ENCODE measurements at regions not wholly inside any gene's neighbourhood (a gene's known extent, or its start where the extent isn't known, plus 50 kb on each side); places are given as distances from the start of the nearest gene placed in this dataset.

GRCh38 chr14:76943072-76943471 is 85.4 kb downstream of the IRF2BPL start:
- no peak for DNase-seq (ENCODE audit: low spot score in 2 of 2)
- Mint-ChIP-seq H3K36me3 (ENCODE audit: insufficient read depth) (peaks cover 3% of the 10 kb centered on the region), H3K27me3 (no peaks in the 10 kb centered on the region), H3K4me1 (peaks cover 15% of the 10 kb centered on the region), H3K4me3 (no peak overlapping the region), H3K27ac (ENCODE audit: low read depth) (no peak overlapping the region), H3K9me3 (no peaks in the 10 kb centered on the region)
- no peak for ATAC-seq (replicated peaks; ENCODE audit: extremely low read depth, poor library complexity, severe bottlenecking)

GRCh38 chr14:76941946-76942805 is 86.3 kb downstream of the IRF2BPL start:
- no peak for DNase-seq (ENCODE audit: low spot score in 2 of 2)
- H3K4me1 Mint-ChIP-seq: peaks cover 7% of the 10 kb centered on the region

GRCh38 chr14:76941544-76941943 is 87.0 kb downstream of the IRF2BPL start:
- ATAC-seq (replicated peaks; ENCODE audit: extremely low read depth, poor library complexity, severe bottlenecking) (no peak), DNase-seq (ENCODE audit: low spot score in 2 of 2) (no peak)
- H3K27me3 Mint-ChIP-seq: no peaks in the 10 kb centered on the region
- no peak overlapping the region for H3K4me3 Mint-ChIP-seq
- peaks cover 1% of the 10 kb centered on the region for H3K4me1 Mint-ChIP-seq
- no peaks in the 10 kb centered on the region for H3K9me3 Mint-ChIP-seq
- no peaks in the 10 kb centered on the region for H3K36me3 Mint-ChIP-seq (ENCODE audit: insufficient read depth)
- H3K27ac Mint-ChIP-seq (ENCODE audit: low read depth): no peak overlapping the region

More at GRCh38 chr14:76941946-76942805, 86.3 kb downstream of the IRF2BPL start:
- no peak for ATAC-seq (replicated peaks; ENCODE audit: extremely low read depth, poor library complexity, severe bottlenecking)
- no peaks in the 10 kb centered on the region for H3K27me3 Mint-ChIP-seq
- no peak overlapping the region for H3K4me3 Mint-ChIP-seq
- H3K27ac Mint-ChIP-seq (ENCODE audit: low read depth): no peak overlapping the region
- H3K9me3 Mint-ChIP-seq: no peaks in the 10 kb centered on the region
- peaks cover 3% of the 10 kb centered on the region for H3K36me3 Mint-ChIP-seq (ENCODE audit: insufficient read depth)

GRCh38 chr14:76940021-76940760 is 88.3 kb downstream of the IRF2BPL start:
- no peak overlapping the region for H3K27ac Mint-ChIP-seq (ENCODE audit: low read depth)
- ATAC-seq (replicated peaks; ENCODE audit: extremely low read depth, poor library complexity, severe bottlenecking): no peak
- no peak overlapping the region for H3K4me3 Mint-ChIP-seq
- no peaks in the 10 kb centered on the region for H3K36me3 Mint-ChIP-seq (ENCODE audit: insufficient read depth)
- H3K4me1 Mint-ChIP-seq: no peaks in the 10 kb centered on the region
- H3K27me3 Mint-ChIP-seq: no peaks in the 10 kb centered on the region
- DNase-seq (ENCODE audit: low spot score in 2 of 2): no peak
- no peaks in the 10 kb centered on the region for H3K9me3 Mint-ChIP-seq

GRCh38 chr14:76939015-76939742 is 89.3 kb downstream of the IRF2BPL start:
- Mint-ChIP-seq H3K27me3 (no peaks in the 10 kb centered on the region), H3K9me3 (no peaks in the 10 kb centered on the region), H3K27ac (ENCODE audit: low read depth) (no peak overlapping the region), H3K4me1 (no peaks in the 10 kb centered on the region), H3K36me3 (ENCODE audit: insufficient read depth) (no peaks in the 10 kb centered on the region), H3K4me3 (no peak overlapping the region)
- ATAC-seq (replicated peaks; ENCODE audit: extremely low read depth, poor library complexity, severe bottlenecking) (no peak), DNase-seq (ENCODE audit: low spot score in 2 of 2) (no peak)

- Mint-ChIP-seq H3K9me3 (no peaks in the 10 kb centered on the region), H3K4me1 (no peaks in the 10 kb centered on the region), H3K27me3 (no peaks in the 10 kb centered on the region)
These were observed 90.4 kb downstream of the IRF2BPL start for GRCh38 chr14:76938092-76938500.

GRCh38 chr14:76937181-76938091 is 91.1 kb downstream of the IRF2BPL start:
- Mint-ChIP-seq H3K4me3 (no peak overlapping the region), H3K9me3 (no peaks in the 10 kb centered on the region), H3K4me1 (peaks cover 5% of the 10 kb centered on the region), H3K27me3 (no peaks in the 10 kb centered on the region), H3K27ac (ENCODE audit: low read depth) (no peak overlapping the region), H3K36me3 (ENCODE audit: insufficient read depth) (no peaks in the 10 kb centered on the region)
- DNase-seq (ENCODE audit: low spot score in 2 of 2) (no peak), ATAC-seq (replicated peaks; ENCODE audit: extremely low read depth, poor library complexity, severe bottlenecking) (no peak)

More at GRCh38 chr14:76938092-76938500, 90.4 kb downstream of the IRF2BPL start:
- no peak overlapping the region for H3K27ac Mint-ChIP-seq (ENCODE audit: low read depth)
- H3K36me3 Mint-ChIP-seq (ENCODE audit: insufficient read depth): no peaks in the 10 kb centered on the region
- DNase-seq (ENCODE audit: low spot score in 2 of 2): no peak
- H3K4me3 Mint-ChIP-seq: no peak overlapping the region
- ATAC-seq (replicated peaks; ENCODE audit: extremely low read depth, poor library complexity, severe bottlenecking): no peak

- Mint-ChIP-seq H3K4me1 (peaks cover 14% of the 10 kb centered on the region), H3K9me3 (no peaks in the 10 kb centered on the region), H3K27me3 (no peaks in the 10 kb centered on the region), H3K4me3 (no peak overlapping the region), H3K27ac (ENCODE audit: low read depth) (no peak overlapping the region), H3K36me3 (ENCODE audit: insufficient read depth) (no peaks in the 10 kb centered on the region)
- no peak for DNase-seq (ENCODE audit: low spot score in 2 of 2)
- no peak for ATAC-seq (replicated peaks; ENCODE audit: extremely low read depth, poor library complexity, severe bottlenecking)
These were observed 92.0 kb downstream of the IRF2BPL start for GRCh38 chr14:76936483-76936882.

- peak overlapping the region; percentile 26 for H3K27ac Mint-ChIP-seq (ENCODE audit: low read depth)
- H3K9me3 Mint-ChIP-seq: no peaks in the 10 kb centered on the region
- H3K4me3 Mint-ChIP-seq: no peak overlapping the region
- DNase-seq (ENCODE audit: low spot score in 2 of 2): no peak
- H3K36me3 Mint-ChIP-seq (ENCODE audit: insufficient read depth): peaks cover 1% of the 10 kb centered on the region
- ATAC-seq (replicated peaks; ENCODE audit: extremely low read depth, poor library complexity, severe bottlenecking): no peak
- no peaks in the 10 kb centered on the region for H3K27me3 Mint-ChIP-seq
- peaks cover 30% of the 10 kb centered on the region for H3K4me1 Mint-ChIP-seq
These were observed 95.0 kb downstream of the IRF2BPL start for GRCh38 chr14:76933515-76933914.

GRCh38 chr14:76931631-76932402 is 96.7 kb downstream of the IRF2BPL start:
- Mint-ChIP-seq H3K27me3 (no peaks in the 10 kb centered on the region), H3K27ac (ENCODE audit: low read depth) (peak overlapping the region; percentile 85), H3K9me3 (no peaks in the 10 kb centered on the region), H3K4me3 (no peak overlapping the region), H3K36me3 (ENCODE audit: insufficient read depth) (peaks cover 4% of the 10 kb centered on the region), H3K4me1 (peaks cover 43% of the 10 kb centered on the region)
- DNase-seq (ENCODE audit: low spot score in 2 of 2) (no peak), ATAC-seq (replicated peaks; ENCODE audit: extremely low read depth, poor library complexity, severe bottlenecking) (no peak)

GRCh38 chr14:76930549-76930948 is 98.0 kb downstream of the IRF2BPL start:
- H3K36me3 Mint-ChIP-seq (ENCODE audit: insufficient read depth): peaks cover 8% of the 10 kb centered on the region
- peak overlapping the region; percentile 59 for H3K4me3 Mint-ChIP-seq
- H3K27ac Mint-ChIP-seq (ENCODE audit: low read depth): peak overlapping the region; percentile 90
- peaks cover 56% of the 10 kb centered on the region for H3K4me1 Mint-ChIP-seq
- DNase-seq (ENCODE audit: low spot score in 2 of 2): no peak
- H3K9me3 Mint-ChIP-seq: no peaks in the 10 kb centered on the region
- H3K27me3 Mint-ChIP-seq: no peaks in the 10 kb centered on the region
- ATAC-seq (replicated peaks; ENCODE audit: extremely low read depth, poor library complexity, severe bottlenecking): no peak

Data from central memory CD8-positive, alpha-beta T cell (primary cell).